Endothelial cell (in vitro differentiated cells): ENCODE measurements at regions not wholly inside any gene's neighbourhood (a gene's known extent, or its start where the extent isn't known, plus 50 kb on each side); places are given as distances from the start of the nearest gene placed in this dataset.

Experiments used
- DNase-seq: peaks from one replicate; pipeline ENCODE4 v3.0.0; 2021; ENCODE audit warnings: low spot score
- H3K27ac Mint-ChIP-seq: one replicate; pipeline ENCODE4 v1.8.0; 2021; ENCODE audit warnings: mixed read lengths, inconsistent platforms; ENCODE audit not compliant: unreplicated experiment
- H3K27me3 Mint-ChIP-seq: one replicate; pipeline ENCODE4 v1.8.0; 2021; ENCODE audit warnings: mild to moderate bottlenecking, moderate library complexity, mixed read lengths, inconsistent platforms; ENCODE audit not compliant: unreplicated experiment
- H3K36me3 Mint-ChIP-seq: one replicate; pipeline ENCODE4 v1.8.0; 2021; ENCODE audit warnings: mild to moderate bottlenecking, low read depth, mixed read lengths, inconsistent platforms; ENCODE audit not compliant: unreplicated experiment
- H3K4me1 Mint-ChIP-seq: one replicate; pipeline ENCODE4 v1.8.0; 2021; ENCODE audit warnings: mild to moderate bottlenecking, mixed read lengths, inconsistent platforms; ENCODE audit not compliant: unreplicated experiment
- H3K4me3 Mint-ChIP-seq: one replicate; pipeline ENCODE4 v1.8.0; 2021; ENCODE audit warnings: mild to moderate bottlenecking, mixed read lengths, inconsistent platforms; ENCODE audit not compliant: unreplicated experiment
- H3K9me3 Mint-ChIP-seq: one replicate; pipeline ENCODE4 v1.8.0; 2021; ENCODE audit warnings: mixed read lengths, inconsistent platforms; ENCODE audit not compliant: unreplicated experiment
- CTCF ChIP-seq: fragments of 200-600 bp; sonication (generic); IDR thresholded peaks from one replicate; pipeline ENCODE4 v1.5.0; 2021; ENCODE audit warnings: antibody characterized with exemption; ENCODE audit not compliant: unreplicated experiment

DNA sequence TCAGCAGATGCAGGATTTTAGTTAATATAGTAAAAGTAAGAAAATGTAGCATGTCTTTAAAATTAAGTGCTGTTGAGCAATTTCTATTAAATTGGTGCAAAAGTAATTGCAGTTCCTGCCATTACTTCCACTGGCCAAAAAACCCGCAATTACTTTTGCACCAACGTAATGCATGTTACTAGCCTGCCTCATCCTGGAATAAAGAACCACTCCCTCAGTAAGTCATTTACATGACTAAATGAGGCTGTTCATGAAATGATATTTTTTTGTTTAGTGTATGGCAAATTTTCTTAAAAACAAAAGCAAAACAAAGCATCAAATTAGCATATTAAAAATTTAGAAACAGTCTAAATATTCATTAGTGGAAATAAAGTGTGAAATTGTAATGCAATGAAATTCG, 180.4 kb downstream of the DIPK2A start:
- H3K36me3 Mint-ChIP-seq: no peaks in the 10 kb centered on the region
- no peak overlapping the region for H3K27ac Mint-ChIP-seq
- DNase-seq: no peak
- TF ChIP-seq CTCF: no peak
- no peak overlapping the region for H3K4me3 Mint-ChIP-seq
- H3K9me3 Mint-ChIP-seq: no peaks in the 10 kb centered on the region
- H3K27me3 Mint-ChIP-seq: no peaks in the 10 kb centered on the region
- no peaks in the 10 kb centered on the region for H3K4me1 Mint-ChIP-seq

DNA sequence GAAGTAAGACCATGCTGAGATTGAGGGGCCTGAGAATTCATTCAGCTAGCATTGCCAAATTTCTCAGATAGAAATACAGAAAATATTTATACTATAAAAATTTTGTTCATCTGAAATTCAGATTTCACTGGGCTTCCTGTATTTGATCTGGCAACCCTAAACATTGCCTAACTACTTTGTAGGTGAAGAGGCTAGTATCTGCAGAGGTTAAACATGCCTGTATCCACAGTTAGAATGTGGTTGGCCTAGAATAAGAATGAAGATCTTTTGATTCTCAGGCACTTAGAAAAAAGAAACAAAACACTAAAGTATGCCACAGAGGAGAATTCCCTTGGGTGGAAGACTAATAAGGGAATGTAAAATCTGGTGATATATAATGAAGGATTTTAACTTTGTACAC, 189.0 kb downstream of the DIPK2A start:
- DNase-seq: no peak
- Mint-ChIP-seq H3K27ac (no peak overlapping the region), H3K4me3 (no peak overlapping the region), H3K4me1 (no peaks in the 10 kb centered on the region), H3K36me3 (no peaks in the 10 kb centered on the region), H3K27me3 (no peaks in the 10 kb centered on the region), H3K9me3 (no peaks in the 10 kb centered on the region)
- TF ChIP-seq CTCF: no peak

DNA sequence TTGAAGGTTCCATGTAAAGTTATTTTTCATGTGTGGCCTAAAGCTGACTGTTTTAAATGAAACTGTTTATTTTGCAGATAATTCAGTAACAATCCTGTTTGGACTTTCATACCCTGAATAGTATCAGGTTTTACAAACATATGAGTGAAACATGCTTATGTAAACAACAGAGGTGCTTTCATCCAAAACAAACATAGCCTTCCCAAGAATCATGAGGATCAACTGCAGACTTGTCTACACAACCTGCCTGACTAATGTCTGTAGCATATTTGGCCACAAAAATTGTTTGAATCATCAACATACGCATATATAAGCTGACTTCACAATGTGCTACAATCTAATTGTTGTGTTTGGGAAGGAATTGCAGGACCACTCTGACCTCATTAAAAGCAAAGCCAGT, 190.4 kb downstream of the DIPK2A start:
- no peak for DNase-seq
- H3K4me3 Mint-ChIP-seq: no peak overlapping the region
- no peak overlapping the region for H3K27ac Mint-ChIP-seq
- no peaks in the 10 kb centered on the region for H3K9me3 Mint-ChIP-seq
- no peaks in the 10 kb centered on the region for H3K4me1 Mint-ChIP-seq
- H3K27me3 Mint-ChIP-seq: no peaks in the 10 kb centered on the region
- H3K36me3 Mint-ChIP-seq: no peaks in the 10 kb centered on the region
- no peak for TF ChIP-seq CTCF

- no peak overlapping the region for H3K4me3 Mint-ChIP-seq
- H3K36me3 Mint-ChIP-seq: no peaks in the 10 kb centered on the region
- no peak for DNase-seq
- TF ChIP-seq CTCF: no peak
- H3K4me1 Mint-ChIP-seq: no peaks in the 10 kb centered on the region
- H3K9me3 Mint-ChIP-seq: no peaks in the 10 kb centered on the region
- H3K27ac Mint-ChIP-seq: no peak overlapping the region
- no peaks in the 10 kb centered on the region for H3K27me3 Mint-ChIP-seq
Observed at GRCh38 chr3:144164352-144164751, 192.7 kb downstream of the DIPK2A start.

DNA sequence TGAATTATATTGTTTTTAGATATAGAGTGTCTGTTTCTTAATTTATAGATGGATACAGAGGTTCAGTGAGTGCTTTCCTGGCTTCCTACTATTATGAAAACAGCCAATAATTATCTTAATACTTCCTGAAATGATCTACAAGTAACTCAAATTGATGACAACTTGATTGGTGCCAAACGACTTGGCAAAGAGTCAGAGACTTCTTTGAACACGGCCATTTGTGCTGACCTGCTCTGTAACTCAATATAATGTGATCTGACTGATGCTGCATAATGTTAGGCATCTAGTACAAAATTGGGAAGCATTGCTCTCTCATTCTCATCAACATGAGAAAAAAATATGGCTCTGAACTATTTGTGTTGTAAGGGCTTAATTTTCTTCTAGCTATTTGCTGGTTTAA, 193.9 kb downstream of the DIPK2A start:
- no peak for DNase-seq
- no peaks in the 10 kb centered on the region for H3K27me3 Mint-ChIP-seq
- no peaks in the 10 kb centered on the region for H3K4me1 Mint-ChIP-seq
- H3K4me3 Mint-ChIP-seq: no peak overlapping the region
- no peak overlapping the region for H3K27ac Mint-ChIP-seq
- no peak for TF ChIP-seq CTCF
- no peaks in the 10 kb centered on the region for H3K36me3 Mint-ChIP-seq
- no peaks in the 10 kb centered on the region for H3K9me3 Mint-ChIP-seq
